Endodermal cell (in vitro differentiated cells): ENCODE measurements at regions not wholly inside any gene's neighbourhood (a gene's known extent, or its start where the extent isn't known, plus 50 kb on each side); places are given as distances from the start of the nearest gene placed in this dataset.

Source experiments
- DNase-seq: peaks from one replicate; pipeline ENCODE4 v3.0.0-alpha.2; 2017
- H3K27ac ChIP-seq: 2 replicates; pipeline ENCODE4 v1.5.1; 2013; ENCODE audit warnings: mild to moderate bottlenecking, low read depth, low read length, moderate library complexity
- H3K27me3 ChIP-seq: 2 replicates; pipeline ENCODE4 v1.6.1; 2013; ENCODE audit warnings: mild to moderate bottlenecking, low read length, moderate library complexity; ENCODE audit not compliant: insufficient read depth, control insufficient read depth, poor library complexity, severe bottlenecking
- H3K36me3 ChIP-seq: 2 replicates; pipeline ENCODE4 v1.7.0; 2013; ENCODE audit warnings: mild to moderate bottlenecking, low read length, moderate library complexity; ENCODE audit not compliant: control insufficient read depth, insufficient read depth
- H3K4me1 ChIP-seq: one replicate; pipeline ENCODE4 v1.7.0; 2013; ENCODE audit warnings: low read length; ENCODE audit not compliant: control insufficient read depth, insufficient read depth
- H3K4me3 ChIP-seq: 2 replicates; pipeline ENCODE4 v1.5.1; 2013; ENCODE audit warnings: mild to moderate bottlenecking, low read length, moderate library complexity
- H3K9ac ChIP-seq: 2 replicates; pipeline ENCODE4 v1.6.1; 2013; ENCODE audit warnings: mild to moderate bottlenecking, low read length, moderate library complexity; ENCODE audit not compliant: poor library complexity, severe bottlenecking; ENCODE audit errors: extremely low read depth
- H3K9me3 ChIP-seq: 2 replicates; pipeline ENCODE4 v1.6.1; 2013; ENCODE audit warnings: mild to moderate bottlenecking, low read length, moderate library complexity; ENCODE audit not compliant: control insufficient read depth
- H3K27ac Mint-ChIP-seq: 2 replicates; pipeline ENCODE4 v1.8.0; 2020; ENCODE audit warnings: mixed read lengths
- H3K27me3 Mint-ChIP-seq: 2 replicates; pipeline ENCODE4 v1.8.0; 2021; ENCODE audit warnings: mild to moderate bottlenecking, mixed read lengths; ENCODE audit not compliant: insufficient read depth
- H3K36me3 Mint-ChIP-seq: 2 replicates; pipeline ENCODE4 v1.8.0; 2020; ENCODE audit warnings: low read depth, mixed read lengths
- H3K4me1 Mint-ChIP-seq: 2 replicates; pipeline ENCODE4 v1.8.0; 2020; ENCODE audit warnings: mixed read lengths
- H3K4me3 Mint-ChIP-seq: 2 replicates; pipeline ENCODE4 v1.8.0; 2020; ENCODE audit warnings: mild to moderate bottlenecking, moderate library complexity, mixed read lengths
- H3K9me3 Mint-ChIP-seq: 2 replicates; pipeline ENCODE4 v1.8.0; 2020; ENCODE audit warnings: mild to moderate bottlenecking, mixed read lengths
- CTCF ChIP-seq: fragments of 200-600 bp; sonication (generic); conservative IDR thresholded peaks from 2 replicates; pipeline ENCODE4 v1.5.0; 2021; ENCODE audit warnings: antibody characterized with exemption, mild to moderate bottlenecking
- WGBS, 2 experiments: methylation state at CpG; one replicate each; pipeline versions ENCODE4 v1.1.5 to v1.1.7; 2013; ENCODE audit warnings: missing lambda C conversion rate in 2 of 2, mixed read lengths in 1 of 2; ENCODE audit not compliant: insufficient coverage in 1 of 2, insufficient read length in 1 of 2; 5-methylcytosine and 5-hydroxymethylcytosine counted together

- peaks cover 15% of the 10 kb centered on the region for H3K4me1 Mint-ChIP-seq
- H3K27ac Mint-ChIP-seq, result no peak overlapping the region
- no peaks in the 10 kb centered on the region for H3K9me3 Mint-ChIP-seq
- no peaks in the 10 kb centered on the region for H3K27me3 ChIP-seq
- no peaks in the 10 kb centered on the region for H3K27me3 Mint-ChIP-seq
- H3K36me3 Mint-ChIP-seq, result no peaks in the 10 kb centered on the region
- H3K27ac ChIP-seq, result no peak overlapping the region
- no peak for TF ChIP-seq CTCF
- no peaks in the 10 kb centered on the region for H3K9me3 ChIP-seq
- H3K9ac ChIP-seq, result no peak overlapping the region
- no peak overlapping the region for H3K4me3 Mint-ChIP-seq
- no peaks in the 10 kb centered on the region for H3K36me3 ChIP-seq
- no peak overlapping the region for H3K4me3 ChIP-seq
- WGBS, 2 experiments, result 85 to 100% methylated on average over 1 to 2 of the region's 2 CpGs
- no peak for DNase-seq
- H3K4me1 ChIP-seq, result no peaks in the 10 kb centered on the region
Observed at GRCh38 chr4:181685461-181685860, 557.7 kb upstream of the TENM3 start.

GRCh38 chr4:181685911-181686310 is 557.3 kb upstream of the TENM3 start:
- Mint-ChIP-seq H3K27me3 (no peaks in the 10 kb centered on the region), H3K4me1 (peaks cover 15% of the 10 kb centered on the region), H3K36me3 (no peaks in the 10 kb centered on the region), H3K4me3 (no peak overlapping the region), H3K9me3 (no peaks in the 10 kb centered on the region), H3K27ac (no peak overlapping the region)
- Histone ChIP-seq H3K4me1 (no peaks in the 10 kb centered on the region), H3K4me3 (no peak overlapping the region), H3K27me3 (no peaks in the 10 kb centered on the region), H3K27ac (no peak overlapping the region), H3K36me3 (no peaks in the 10 kb centered on the region), H3K9ac (no peak overlapping the region), H3K9me3 (no peaks in the 10 kb centered on the region)
- no peak for DNase-seq
- 91 to 94% methylated on average over 4 of the region's 4 CpGs for WGBS, 2 experiments
- no peak for TF ChIP-seq CTCF

- Histone ChIP-seq H3K36me3 (no peaks in the 10 kb centered on the region), H3K4me3 (no peak overlapping the region), H3K9ac (no peak overlapping the region), H3K27me3 (no peaks in the 10 kb centered on the region), H3K4me1 (no peaks in the 10 kb centered on the region), H3K27ac (no peak overlapping the region), H3K9me3 (no peaks in the 10 kb centered on the region)
- WGBS, 2 experiments, result 86 to 100% methylated on average over 3 to 4 of the region's 4 CpGs
- H3K27ac Mint-ChIP-seq, result no peak overlapping the region
- TF ChIP-seq CTCF, result no peak
- no peaks in the 10 kb centered on the region for H3K36me3 Mint-ChIP-seq
- no peak overlapping the region for H3K4me3 Mint-ChIP-seq
- no peaks in the 10 kb centered on the region for H3K27me3 Mint-ChIP-seq
- H3K9me3 Mint-ChIP-seq, result no peaks in the 10 kb centered on the region
- DNase-seq, result no peak
- H3K4me1 Mint-ChIP-seq, result peaks cover 15% of the 10 kb centered on the region
Observed at GRCh38 chr4:181687116-181687515, 556.1 kb upstream of the TENM3 start.
